ENCODE measurements at regions not wholly inside any gene's neighbourhood (a gene's known extent, or its start where the extent isn't known, plus 50 kb on each side); places are given as distances from the start of the nearest gene placed in this dataset.

DNA sequence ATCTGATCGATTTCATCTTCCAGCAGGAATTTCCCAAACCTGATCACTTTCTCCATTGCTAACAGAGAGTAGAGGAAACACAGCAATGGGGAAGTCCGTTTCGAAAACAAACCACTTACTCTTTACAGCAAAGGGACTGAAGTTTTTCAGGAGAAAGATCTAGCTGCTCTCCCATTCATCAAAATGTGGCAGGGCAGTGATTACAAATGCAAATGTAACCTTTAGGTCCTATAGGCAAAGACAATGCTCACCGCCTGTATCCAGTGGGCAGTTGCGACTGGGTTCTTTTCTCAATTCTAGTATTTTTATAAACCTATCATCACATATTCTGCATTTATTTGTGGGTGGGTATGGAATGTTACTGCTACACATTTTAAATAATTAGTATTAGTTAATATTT, 218.0 kb upstream of the ZFHX3 start:
- TF ChIP-seq, protein P1, sequence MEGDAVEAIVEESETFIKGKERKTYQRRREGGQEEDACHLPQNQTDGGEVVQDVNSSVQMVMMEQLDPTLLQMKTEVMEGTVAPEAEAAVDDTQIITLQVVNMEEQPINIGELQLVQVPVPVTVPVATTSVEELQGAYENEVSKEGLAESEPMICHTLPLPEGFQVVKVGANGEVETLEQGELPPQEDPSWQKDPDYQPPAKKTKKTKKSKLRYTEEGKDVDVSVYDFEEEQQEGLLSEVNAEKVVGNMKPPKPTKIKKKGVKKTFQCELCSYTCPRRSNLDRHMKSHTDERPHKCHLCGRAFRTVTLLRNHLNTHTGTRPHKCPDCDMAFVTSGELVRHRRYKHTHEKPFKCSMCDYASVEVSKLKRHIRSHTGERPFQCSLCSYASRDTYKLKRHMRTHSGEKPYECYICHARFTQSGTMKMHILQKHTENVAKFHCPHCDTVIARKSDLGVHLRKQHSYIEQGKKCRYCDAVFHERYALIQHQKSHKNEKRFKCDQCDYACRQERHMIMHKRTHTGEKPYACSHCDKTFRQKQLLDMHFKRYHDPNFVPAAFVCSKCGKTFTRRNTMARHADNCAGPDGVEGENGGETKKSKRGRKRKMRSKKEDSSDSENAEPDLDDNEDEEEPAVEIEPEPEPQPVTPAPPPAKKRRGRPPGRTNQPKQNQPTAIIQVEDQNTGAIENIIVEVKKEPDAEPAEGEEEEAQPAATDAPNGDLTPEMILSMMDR (IDR thresholded peaks at IDR 0.05; ENCODE audit: low read depth, low read length, missing control alignments): no peak
- no peak for DNase-seq (ENCODE audit: low read depth)
- in situ Hi-C loops (cut with HindIII; ENCODE audit: low sequenced_read_pairs): no loop called here
- H3K4me3 ChIP-seq (ENCODE audit: low read depth, low read length): no peak overlapping the region

DNA sequence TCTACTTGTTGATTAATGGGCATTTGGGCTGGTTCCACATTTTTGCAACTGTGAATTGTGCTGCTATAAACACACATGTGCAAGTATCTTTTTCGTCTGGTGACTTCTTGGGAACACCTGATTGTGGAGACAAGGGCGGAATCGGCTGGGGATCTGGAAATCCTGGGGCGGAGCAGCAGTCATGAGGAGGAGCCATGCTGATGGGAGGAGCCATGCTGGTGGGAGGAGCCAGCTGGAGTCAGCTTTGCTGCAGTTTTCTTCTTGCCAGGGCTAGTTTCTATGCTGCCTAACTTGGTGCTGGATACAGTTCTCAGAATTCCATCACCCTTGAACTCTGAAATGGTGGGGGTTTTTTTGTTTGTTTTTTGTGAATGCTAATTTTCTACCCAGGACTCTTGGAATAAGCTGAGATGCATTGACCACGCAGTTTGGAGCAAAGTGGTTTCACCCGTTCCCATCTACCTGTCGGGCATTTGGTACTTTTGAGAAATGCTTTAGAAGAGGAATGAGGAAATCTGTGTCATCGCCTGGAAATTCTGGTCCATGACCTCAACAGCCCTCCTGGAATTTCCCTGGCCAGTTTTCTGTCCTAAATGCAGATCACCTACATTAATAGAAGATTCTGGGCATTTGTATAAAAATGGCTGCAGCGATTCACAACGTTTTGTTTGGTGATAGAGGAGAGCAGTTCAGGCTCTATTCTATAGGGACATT, 217.4 kb upstream of the ZFHX3 start:
- in situ Hi-C loops (cut with HindIII; ENCODE audit: low sequenced_read_pairs): no loop called here
- no peak overlapping the region for H3K4me3 ChIP-seq (ENCODE audit: low read depth, low read length)
- DNase-seq (ENCODE audit: low read depth): no peak
- TF ChIP-seq, protein P1 (IDR thresholded peaks at IDR 0.05; ENCODE audit: low read depth, low read length, missing control alignments): no peak

DNA sequence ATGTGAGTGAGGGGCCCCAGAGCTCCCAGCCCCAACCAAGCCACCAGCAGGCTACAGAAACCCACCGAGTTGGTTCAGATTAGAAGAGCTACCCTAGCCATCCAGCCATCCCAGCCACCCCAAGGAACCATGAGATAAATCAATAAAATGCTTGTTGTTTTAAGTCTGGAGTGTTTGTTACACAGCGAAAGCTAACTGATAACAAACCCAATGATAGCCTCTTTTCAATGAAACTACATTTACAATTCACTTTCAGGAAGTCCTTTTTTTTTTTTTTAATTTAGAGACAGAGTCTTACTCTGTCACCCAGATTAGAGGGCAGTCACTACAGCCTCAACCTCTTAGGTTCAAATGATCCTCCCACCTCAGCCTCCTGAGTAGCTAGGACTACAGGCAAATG, 215.0 kb upstream of the ZFHX3 start:
- in situ Hi-C loops (cut with HindIII; ENCODE audit: low sequenced_read_pairs): no loop called here
- DNase-seq (ENCODE audit: low read depth): no peak
- H3K4me3 ChIP-seq (ENCODE audit: low read depth, low read length): no peak overlapping the region
- TF ChIP-seq, protein P1 (IDR thresholded peaks at IDR 0.05; ENCODE audit: low read depth, low read length, missing control alignments): no peak

DNA sequence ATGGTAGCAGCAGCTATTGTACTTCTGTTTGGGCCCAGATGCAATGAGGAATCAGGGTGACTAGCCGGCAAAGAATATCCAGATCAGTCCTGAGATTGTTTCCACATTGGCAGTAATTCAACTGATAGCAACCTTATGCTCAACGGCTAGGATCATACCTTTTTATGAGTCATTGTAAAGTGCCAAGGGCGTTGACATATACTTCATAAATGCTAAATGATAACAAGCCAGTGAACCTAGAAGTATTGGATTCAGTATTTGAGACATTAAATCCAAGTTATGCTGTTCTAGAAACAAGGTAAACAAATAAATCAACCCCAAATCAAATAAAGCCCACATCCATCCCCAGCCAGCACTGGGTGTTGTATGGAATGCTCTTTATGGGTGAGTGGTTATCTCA, 207.1 kb upstream of the ZFHX3 start:
- DNase-seq (ENCODE audit: low read depth): no peak

DNA sequence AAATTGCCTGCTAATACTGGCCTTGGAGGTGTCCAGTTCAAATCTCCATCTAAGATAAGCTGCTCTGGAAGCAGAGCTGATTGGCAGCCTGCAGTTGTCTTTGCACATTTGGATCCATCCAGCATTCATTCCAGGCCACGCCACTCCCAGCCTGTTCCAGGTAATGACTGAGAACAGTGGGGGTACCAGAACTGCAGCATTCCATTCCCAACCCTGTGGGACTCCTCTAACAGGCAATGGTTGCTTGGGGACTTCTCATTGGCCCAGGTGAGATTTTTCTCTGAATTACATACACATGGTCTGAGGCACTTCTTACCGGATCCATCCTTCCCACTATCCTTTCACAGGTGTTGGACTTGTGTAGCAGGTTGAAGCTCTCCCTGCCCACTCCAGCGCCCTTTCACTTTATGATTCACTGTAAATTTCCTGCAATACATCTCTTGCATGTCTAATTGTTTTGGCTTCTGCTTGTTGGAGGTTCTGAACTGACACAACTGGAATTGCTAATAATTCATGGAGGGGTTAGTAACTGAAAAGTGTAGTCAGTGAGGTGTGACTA, 206.1 kb upstream of the ZFHX3 start:
- no peak overlapping the region for H3K4me3 ChIP-seq (ENCODE audit: low read depth, low read length)
- in situ Hi-C loops (cut with HindIII; ENCODE audit: low sequenced_read_pairs): no loop called here
- TF ChIP-seq, protein P1 (IDR thresholded peaks at IDR 0.05; ENCODE audit: low read depth, low read length, missing control alignments): no peak
- DNase-seq (ENCODE audit: low read depth): no peak

More for the DNA sequence above, 207.1 kb upstream of the ZFHX3 start:
- no peak overlapping the region for H3K4me3 ChIP-seq (ENCODE audit: low read depth, low read length)
- in situ Hi-C loops (cut with HindIII; ENCODE audit: low sequenced_read_pairs): no loop called here
- TF ChIP-seq, protein P1 (IDR thresholded peaks at IDR 0.05; ENCODE audit: low read depth, low read length, missing control alignments): no peak

DNA sequence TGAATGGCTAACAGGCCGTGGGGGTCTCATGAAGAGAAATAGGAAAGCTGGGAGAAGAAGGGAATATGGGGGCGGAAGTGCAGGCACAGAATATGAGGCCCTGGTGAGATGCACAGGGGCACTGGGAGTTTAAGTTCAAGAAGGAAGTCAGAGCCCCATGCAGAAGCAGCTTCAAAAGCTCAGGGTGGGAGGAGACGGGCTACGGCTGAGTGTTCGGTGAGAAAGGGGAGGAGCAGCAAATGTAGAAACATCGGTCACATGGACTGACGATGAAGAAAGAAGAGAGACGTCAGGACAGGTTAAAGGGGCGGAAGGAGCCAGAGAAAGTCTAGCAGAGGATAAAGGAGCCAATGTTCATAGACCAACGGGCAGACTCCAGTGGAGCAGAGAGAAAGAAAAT, 204.5 kb upstream of the ZFHX3 start:
- no peak for DNase-seq (ENCODE audit: low read depth)
- TF ChIP-seq, protein P1 (IDR thresholded peaks at IDR 0.05; ENCODE audit: low read depth, low read length, missing control alignments): no peak
- in situ Hi-C loops (cut with HindIII; ENCODE audit: low sequenced_read_pairs): no loop called here
- H3K4me3 ChIP-seq (ENCODE audit: low read depth, low read length): no peak overlapping the region

All from astrocyte of the cerebellum (primary cell).